ENCODE measurements at regions not wholly inside any gene's neighbourhood (a gene's known extent, or its start where the extent isn't known, plus 50 kb on each side); places are given as distances from the start of the nearest gene placed in this dataset.
"Not testable (repeated sequence)": the region's sequence is repeated elsewhere in the genome, so short reads cannot be mapped to it uniquely, and the experiment has no call there.

- Histone ChIP-seq H3K36me3 (replicated peaks in 1 of 2; ENCODE audit: control insufficient read depth in 1 of 2, insufficient read depth in 2 of 2, low read length in 2 of 2) (no peaks in the 10 kb centered on the region), H3K27me3 (ENCODE audit: control insufficient read depth in 1 of 2, insufficient read depth in 2 of 2, low read length in 2 of 2) (no peaks in the 10 kb centered on the region), H3K9ac (ENCODE audit: insufficient read depth, low read depth, low read length) (no peak overlapping the region), H3K4me1 (ENCODE audit: insufficient read depth, low read length) (no peaks in the 10 kb centered on the region), H3K4me2 (ENCODE audit: low read depth, low read length) (no peak overlapping the region), H4K20me1 (ENCODE audit: insufficient read depth, low read length) (no peaks in the 10 kb centered on the region), H3K79me2 (ENCODE audit: insufficient read depth, low read length) (no peaks in the 10 kb centered on the region), H3K9me3 (ENCODE audit: low read length) (peaks cover 8% of the 10 kb centered on the region), H3K4me3 (replicated peaks in 1 of 3; ENCODE audit: insufficient read depth in 1 of 3, low read depth in 2 of 3, low read length in 3 of 3) (no peak overlapping the region), H3K27ac (ENCODE audit: extremely low read length, insufficient read depth, low read length) (no peak overlapping the region), H2AFZ (ENCODE audit: low read length) (no peak overlapping the region)
- no TSS peak for BruUV-seq (replicated peaks)
- TF ChIP-seq MTA1 (CRISPR knock-in tag; IDR thresholded peaks at IDR 0.05; ENCODE audit: borderline replicate concordance), result no peak
- no peak for TF ChIP-seq RXRA (CRISPR knock-in tag; IDR thresholded peaks at IDR 0.05)
- no peak for TF ChIP-seq ZMAT5 (CRISPR knock-in tag; IDR thresholded peaks at IDR 0.05; ENCODE audit: borderline replicate concordance, low read depth)
- no peak for TF ChIP-seq KDM1A (CRISPR knock-in tag; IDR thresholded peaks at IDR 0.05)
- TF ChIP-seq PRPF4 (IDR thresholded peaks at IDR 0.05; ENCODE audit: low read depth, low read length, poor library complexity, severe bottlenecking), result no peak
- no peak for TF ChIP-seq ZNF121 (CRISPR knock-in tag; IDR thresholded peaks at IDR 0.05)
- TF ChIP-seq NR2F2 (IDR thresholded peaks at IDR 0.05; ENCODE audit: borderline replicate concordance, low read depth), result no peak
- no peak for TF ChIP-seq ZNF713 (CRISPR knock-in tag; IDR thresholded peaks at IDR 0.05)
- no peak for TF ChIP-seq MED13 (CRISPR knock-in tag; IDR thresholded peaks at IDR 0.05)
- no peak for TF ChIP-seq NKX3-1 (CRISPR knock-in tag; IDR thresholded peaks at IDR 0.05)
- no peak for TF ChIP-seq ZNF367 (CRISPR knock-in tag; IDR thresholded peaks at IDR 0.05; ENCODE audit: borderline replicate concordance)
- TF ChIP-seq ZNF616 (CRISPR knock-in tag; IDR thresholded peaks at IDR 0.05; ENCODE audit: low read depth), result no peak
- no peak for TF ChIP-seq PTBP1 (IDR thresholded peaks at IDR 0.05; ENCODE audit: low read depth, low read length, poor library complexity, severe bottlenecking)
- no peak for TF ChIP-seq STAT5B (CRISPR knock-in tag; IDR thresholded peaks at IDR 0.05)
- no peak for FAIRE-seq
- ChIA-PET CTCF (ENCODE audit: low intra/inter-chr PET ratio, low total read pairs) (no interaction called here), POLR2A (no interaction called here)
- DNase-seq (ENCODE audit: low spot score), result no peak
- in situ Hi-C loops (cut with HindIII; ENCODE audit: extremely low pct_ligation_motif_present, low pct_unique_long_range_greater_than_20kb) (no loop called here), intact Hi-C loops (cut with micrococcal nuclease; ENCODE audit: unreplicated experiment) (no loop called here)
- WGBS (ENCODE audit: low lambda C conversion rate), result 33% methylated on average over 9 of the region's 10 CpGs
- ATAC-seq, result no peak
Observed at GRCh38 chr4:126916626-126917140, 716.1 kb upstream of the INTU start.

- H3K27ac ChIP-seq (ENCODE audit: extremely low read length, insufficient read depth, low read length); CTCF ChIA-PET (ENCODE audit: low intra/inter-chr PET ratio, low total read pairs); H3K36me3 ChIP-seq (replicated peaks in 1 of 2; ENCODE audit: control insufficient read depth in 1 of 2, insufficient read depth in 2 of 2, low read length in 2 of 2); H3K4me1 ChIP-seq (ENCODE audit: insufficient read depth, low read length); FAIRE-seq; H3K4me2 ChIP-seq (ENCODE audit: low read depth, low read length); H3K4me3 ChIP-seq (replicated peaks in 1 of 3; ENCODE audit: insufficient read depth in 1 of 3, low read depth in 2 of 3, low read length in 3 of 3); BruUV-seq (replicated peaks); H3K9ac ChIP-seq (ENCODE audit: insufficient read depth, low read depth, low read length); intact Hi-C loops (cut with micrococcal nuclease; ENCODE audit: unreplicated experiment); ATAC-seq; H2AFZ ChIP-seq (ENCODE audit: low read length); POLR2A ChIA-PET; DNase-seq (ENCODE audit: low spot score); in situ Hi-C loops (cut with HindIII; ENCODE audit: extremely low pct_ligation_motif_present, low pct_unique_long_range_greater_than_20kb); H4K20me1 ChIP-seq (ENCODE audit: insufficient read depth, low read length); H3K79me2 ChIP-seq (ENCODE audit: insufficient read depth, low read length); H3K27me3 ChIP-seq (ENCODE audit: control insufficient read depth in 1 of 2, insufficient read depth in 2 of 2, low read length in 2 of 2): not testable (repeated sequence)
- H3K9me3 ChIP-seq (ENCODE audit: low read length), result peaks cover 18% of the 10 kb centered on the region
- WGBS (ENCODE audit: low lambda C conversion rate), result 43% methylated on average over 3 of the region's 3 CpGs
Observed at GRCh38 chr4:126922328-126922938, 710.3 kb upstream of the INTU start.
